T47D (cell line): ENCODE measurements at regions not wholly inside any gene's neighbourhood (a gene's known extent, or its start where the extent isn't known, plus 50 kb on each side); places are given as distances from the start of the nearest gene placed in this dataset.
A peak's percentile ranks its signal among the peaks of the same experiment; 100 is the strongest.
"Not testable (repeated sequence)": the region's sequence is repeated elsewhere in the genome, so short reads cannot be mapped to it uniquely, and the experiment has no call there.

ENCODE experiments used
- DNase-seq, 2 experiments: peaks; one replicate each; pipeline versions ENCODE4 v3.0.0 to v3.0.0-alpha.2; 2011 to 2012; ENCODE audit warnings: low read depth in 1 of 2, low spot score in 1 of 2
- JUND ChIP-seq: IDR thresholded peaks from 2 replicates; pipeline ENCODE4 v1.6.1; 2012; ENCODE audit warnings: low read depth
- in situ Hi-C: cut with HindIII; loops from 2 replicates; pipeline ENCODE4 v1.10.0; 2016; ENCODE audit warnings: low sequenced_read_pairs, low pct_unique_long_range_greater_than_20kb

GRCh38 chr2:65922794-65923193 is 490.4 kb upstream of the SPRED2 start:
- TF ChIP-seq JUND, result no peak
- in situ Hi-C loops, result no loop called here
- DNase-seq, result peak; percentile 9 to 57

- in situ Hi-C loops, result no loop called here
- DNase-seq, result no peak
- no peak for TF ChIP-seq JUND
Observed at GRCh38 chr2:65922030-65922429, 489.6 kb upstream of the SPRED2 start.

- no peak for DNase-seq
- no peak for TF ChIP-seq JUND
- in situ Hi-C loops, result no loop called here
Observed at GRCh38 chr2:65921116-65921515, 488.7 kb upstream of the SPRED2 start.

DNA sequence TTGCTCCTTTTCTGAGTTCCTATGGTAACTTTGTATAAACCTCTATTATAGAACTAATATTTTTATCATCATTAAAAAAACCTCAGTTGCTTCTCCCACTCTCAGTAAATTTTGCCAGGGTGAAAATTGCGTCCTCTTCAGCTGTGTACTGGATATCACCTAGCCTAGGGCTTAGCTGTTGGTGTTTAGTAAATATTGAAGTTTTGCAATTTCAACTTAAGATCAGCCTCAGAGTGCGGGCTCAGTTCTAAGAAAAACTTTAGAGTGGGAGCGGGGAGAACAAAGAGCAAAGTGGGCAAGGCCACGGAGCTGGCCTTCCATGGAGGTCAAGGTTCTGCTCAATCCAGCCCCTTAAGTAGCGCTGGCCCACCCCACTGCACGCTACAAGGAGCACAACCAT is 488.3 kb upstream of the SPRED2 start:
- no peak for DNase-seq
- no peak for TF ChIP-seq JUND
- in situ Hi-C loops, result no loop called here

DNA sequence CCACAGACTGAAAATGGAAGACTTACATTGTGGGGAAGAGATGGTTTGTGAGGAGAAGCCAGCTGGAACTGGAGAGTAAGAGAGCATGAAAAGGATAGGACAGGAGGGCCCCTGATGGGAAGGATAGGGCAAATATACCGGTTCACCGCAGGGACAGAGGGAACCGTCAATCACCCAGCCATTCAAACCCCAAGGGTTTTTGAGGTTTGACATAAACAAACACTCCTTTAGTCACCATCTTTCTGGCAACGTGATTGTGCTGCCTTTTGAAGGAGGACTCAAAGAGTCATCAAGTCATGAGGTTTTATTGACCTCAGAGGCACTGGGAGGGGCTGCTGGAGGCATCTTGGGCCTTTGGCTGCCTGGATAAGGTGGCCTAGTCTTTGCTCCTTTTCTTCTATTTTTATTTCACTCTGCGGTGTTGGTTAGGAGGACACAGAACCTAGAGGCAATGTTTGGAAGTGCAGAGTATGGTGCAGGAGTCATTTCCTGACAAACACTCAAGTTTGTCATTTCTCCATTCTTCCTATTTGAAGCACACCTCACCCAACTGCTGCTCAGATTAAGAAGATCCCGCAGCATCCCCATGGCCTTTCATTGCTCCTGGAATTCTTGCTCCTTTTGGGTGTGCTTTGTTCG is 487.3 kb upstream of the SPRED2 start:
- in situ Hi-C loops, result no loop called here

DNA sequence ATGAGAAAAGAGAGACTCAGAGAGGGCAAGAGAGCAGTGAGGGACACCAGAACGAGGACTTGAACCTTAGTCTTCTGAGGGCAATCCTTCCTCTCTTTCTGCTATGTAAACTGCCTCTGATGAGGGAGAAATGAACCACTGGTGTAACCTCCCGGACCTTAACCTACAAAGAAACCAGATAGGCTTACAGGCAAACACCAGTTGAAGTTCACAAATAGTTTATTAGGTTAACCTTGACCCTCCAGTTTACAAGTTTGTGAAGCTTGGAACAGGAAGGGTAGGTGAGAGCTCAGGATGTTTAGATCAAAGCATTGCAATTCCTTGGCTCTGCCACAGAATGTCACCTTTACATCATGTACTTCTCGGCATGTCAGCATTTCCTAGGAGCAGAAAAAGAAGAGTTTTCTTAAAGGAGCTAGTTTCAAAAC is 486.4 kb upstream of the SPRED2 start:
- DNase-seq, result peak; percentile 1 to 63
- TF ChIP-seq JUND, result no peak
- in situ Hi-C loops, result no loop called here

More for the DNA sequence above, 487.3 kb upstream of the SPRED2 start:
- DNase-seq, result no peak
- TF ChIP-seq JUND, result no peak

DNA sequence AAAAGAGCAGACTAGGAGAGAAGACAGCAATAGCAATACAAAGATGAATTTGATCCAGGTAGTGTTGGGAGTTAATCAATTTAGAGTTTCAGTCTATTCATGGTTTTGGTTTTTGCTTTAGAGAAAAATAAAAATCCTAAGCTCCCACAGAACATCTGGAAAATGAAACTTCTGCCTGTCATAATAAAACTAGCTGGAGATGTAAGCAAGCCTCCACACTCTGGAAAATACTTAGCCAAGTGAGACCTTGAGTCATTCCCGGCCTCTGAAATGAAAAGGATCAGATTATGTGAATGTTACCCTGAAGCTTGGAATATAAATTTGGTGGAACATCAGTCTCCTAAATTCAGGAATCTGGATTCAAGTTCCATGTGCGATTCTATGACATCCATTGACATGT is 485.6 kb upstream of the SPRED2 start:
- no peak for TF ChIP-seq JUND
- DNase-seq, result no peak
- in situ Hi-C loops, result no loop called here

DNA sequence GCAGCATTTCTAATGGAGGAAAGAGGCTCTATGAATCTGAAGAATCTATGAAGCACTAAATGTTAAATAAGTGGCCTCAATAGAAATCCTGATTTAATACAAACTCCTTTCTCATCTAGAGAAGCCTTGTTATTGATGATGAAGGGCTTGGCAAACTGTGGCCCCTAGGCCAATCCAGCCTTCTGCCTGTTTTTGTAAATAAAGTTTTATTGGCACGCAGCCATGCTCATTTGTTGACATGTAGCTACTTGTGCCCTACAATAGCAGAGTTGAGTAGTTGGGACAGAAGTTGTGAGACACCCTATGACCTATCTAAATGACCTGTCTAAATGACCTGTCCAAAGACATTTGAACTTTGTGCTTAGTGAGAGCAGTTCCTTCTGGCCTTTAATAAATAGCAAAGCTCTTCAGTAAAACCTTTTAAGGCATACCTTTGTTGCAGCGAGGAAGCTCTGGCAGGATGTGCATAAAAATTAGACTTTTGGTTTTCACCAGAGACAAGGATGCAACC is 484.4 kb upstream of the SPRED2 start:
- no peak for DNase-seq
- no peak for TF ChIP-seq JUND
- in situ Hi-C loops, result no loop called here

- DNase-seq, result no peak
- in situ Hi-C loops, result no loop called here
- no peak for TF ChIP-seq JUND
Observed at GRCh38 chr2:65916177-65916576, 483.8 kb upstream of the SPRED2 start.

DNA sequence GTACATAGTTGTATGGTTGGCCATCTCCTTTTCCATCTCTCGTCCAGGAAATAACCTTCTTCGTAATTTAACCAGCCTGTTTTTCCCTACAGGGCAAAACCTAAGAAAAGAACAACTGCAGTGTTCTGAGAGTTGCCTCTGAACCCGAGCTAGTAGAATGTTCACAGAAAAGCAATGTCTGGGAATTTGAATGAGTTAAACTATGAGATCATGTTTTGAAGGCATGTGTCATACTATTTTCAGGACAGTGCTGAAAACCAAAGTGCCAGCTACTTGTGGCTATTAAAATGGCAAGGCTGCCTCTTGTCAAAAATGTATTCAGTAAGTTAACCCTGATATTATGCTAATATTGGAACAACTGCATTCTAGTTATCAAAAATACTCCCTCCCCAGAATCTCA is 482.9 kb upstream of the SPRED2 start:
- no peak for TF ChIP-seq JUND
- in situ Hi-C loops, result no loop called here
- DNase-seq, result no peak

DNA sequence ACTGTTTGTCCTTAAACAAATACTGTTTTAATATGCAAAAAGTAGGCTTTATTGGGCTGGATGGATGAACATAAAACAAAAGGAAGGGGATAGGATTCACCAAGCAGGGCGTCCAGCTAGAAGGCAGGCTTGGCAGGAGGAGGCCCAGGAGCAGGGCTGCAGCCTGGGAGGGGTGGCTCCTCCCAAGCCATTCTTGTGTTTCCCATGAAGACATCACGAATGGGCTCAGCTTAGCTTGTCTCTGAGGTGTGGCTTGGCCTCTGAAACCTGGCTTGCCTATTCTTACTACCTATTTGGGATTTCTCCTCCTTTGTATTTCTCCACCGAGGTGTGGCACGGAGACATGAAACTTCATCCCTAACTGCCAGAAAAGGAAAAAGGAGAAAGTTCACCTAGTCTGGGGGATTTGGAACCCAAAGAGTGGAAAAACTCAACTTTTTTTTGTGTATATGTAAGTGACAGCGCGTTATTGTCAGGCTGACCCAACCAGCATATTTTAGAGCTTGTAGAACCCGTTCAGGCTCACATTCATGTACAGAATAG is 481.9 kb upstream of the SPRED2 start:
- in situ Hi-C loops, result no loop called here
- no peak for TF ChIP-seq JUND
- peak in 1 of 2 experiments; percentile 23 for DNase-seq

DNA sequence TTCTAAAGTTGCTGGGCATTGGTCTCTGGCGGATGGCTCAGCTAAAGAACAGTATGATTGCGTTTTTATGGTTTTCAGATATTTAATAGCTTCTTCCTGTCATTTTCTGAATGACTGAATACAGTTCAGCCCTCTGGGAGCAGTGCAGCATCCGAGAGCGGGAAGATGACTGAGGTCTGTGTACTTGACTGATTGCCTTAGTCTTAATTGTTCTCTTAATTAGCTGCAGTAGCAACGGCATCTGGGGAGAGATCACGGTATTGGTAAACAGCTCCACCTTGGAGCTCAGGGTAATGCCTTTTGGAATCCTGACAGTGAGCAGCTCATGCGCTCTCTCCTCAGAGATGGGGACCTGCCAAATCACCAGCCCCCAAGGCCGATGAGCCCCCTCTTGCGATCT is 481.4 kb upstream of the SPRED2 start:
- in situ Hi-C loops, result no loop called here
- DNase-seq, result no peak
- no peak for TF ChIP-seq JUND

DNA sequence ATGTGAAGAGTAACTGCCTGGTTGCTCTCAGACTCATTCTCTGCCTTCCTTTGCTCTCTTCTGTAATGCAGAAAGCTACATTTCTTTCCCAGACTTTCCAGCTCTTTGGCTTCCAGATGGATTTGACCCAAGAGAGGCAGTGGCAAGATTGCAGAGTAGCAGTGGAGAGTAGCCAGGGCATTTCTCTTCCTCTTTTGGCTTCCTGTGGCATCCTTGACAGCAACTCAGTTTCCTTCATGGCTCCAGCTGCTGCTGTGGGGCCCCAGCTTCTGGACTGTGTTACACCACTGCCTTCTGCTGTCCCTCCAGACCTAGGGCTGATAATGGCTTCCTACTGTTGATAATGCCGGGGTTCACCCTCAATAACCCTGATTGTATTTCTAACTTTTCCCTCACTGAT is 469.4 kb upstream of the SPRED2 start:
- in situ Hi-C loops, result no loop called here
- DNase-seq, result no peak
- no peak for TF ChIP-seq JUND

GRCh38 chr2:65896446-65896845 is 464.0 kb upstream of the SPRED2 start:
- TF ChIP-seq JUND, result no peak
- no peak for DNase-seq
- in situ Hi-C loops, result no loop called here

GRCh38 chr2:65890131-65890530 is 457.7 kb upstream of the SPRED2 start:
- DNase-seq, in situ Hi-C loops: not testable (repeated sequence)
